B cell (primary cell): ENCODE measurements at regions not wholly inside any gene's neighbourhood (a gene's known extent, or its start where the extent isn't known, plus 50 kb on each side); places are given as distances from the start of the nearest gene placed in this dataset.

Experiments used
- ATAC-seq: fragments of 200-7000 bp; cut with Tn5 transposase; one replicate; pipeline ENCODE4 v1.10.0; 2021; ENCODE audit warnings: low read depth, mild to moderate bottlenecking, moderate number of reproducible peaks, moderate library complexity
- CTCF ChIA-PET: fragments of 350-600 bp; sonication (Branson Sonifier 250); formaldehyde crosslinking; loops from one replicate; lab custom pipeline; 2021; ENCODE audit warnings: antibody characterized with exemption, inconsistent platforms; lab: Charles Lee
- POLR2A ChIA-PET: fragments of 350-600 bp; sonication (Branson Sonifier 250); formaldehyde crosslinking; loops from one replicate; lab custom pipeline; 2021; ENCODE audit warnings: antibody characterized with exemption; lab: Charles Lee
- DNase-seq: peaks from one replicate; pipeline ENCODE4 v3.0.0; 2013
- H2AFZ ChIP-seq: 2 replicates; pipeline ENCODE4 v1.6.1; 2012; ENCODE audit warnings: mild to moderate bottlenecking, low read depth, low read length; ENCODE audit not compliant: insufficient read depth, poor library complexity, severe bottlenecking
- H3K27ac ChIP-seq, 2 donors: 1 replicate in 1 of 2; 2 replicates in 1 of 2; pipeline ENCODE4 v1.5.1; 2012 to 2013; ENCODE audit warnings: low read length in 2 of 2, mild to moderate bottlenecking in 2 of 2, moderate library complexity in 1 of 2
- H3K27me3 ChIP-seq, 4 experiments: fragments of 200-600 bp in 1 of 4; sonication (generic) in 1 of 4; replicated peaks in 1 of 4; 1 replicate in 2 of 4; 2 replicates in 2 of 4; pipeline versions ENCODE4 v1.6.1 to v1.7.0; 2013 to 2016; ENCODE audit warnings: low read length in 3 of 4, mild to moderate bottlenecking in 2 of 4, mixed read lengths in 1 of 4, moderate library complexity in 1 of 4; ENCODE audit not compliant: insufficient read depth in 4 of 4, control insufficient read depth in 3 of 4; ENCODE audit errors: control extremely low read depth in 1 of 4
- H3K36me3 ChIP-seq, 2 experiments: replicated peaks in 1 of 2; 1 replicate in 1 of 2; 2 replicates in 1 of 2; pipeline versions ENCODE4 v1.6.1 to v1.7.1; 2013; ENCODE audit warnings: low read length in 1 of 2; ENCODE audit not compliant: insufficient read depth in 2 of 2, control insufficient read depth in 1 of 2; ENCODE audit errors: control extremely low read depth in 1 of 2, extremely low read depth in 1 of 2
- H3K4me1 ChIP-seq, 2 donors: fragments of 200-600 bp in 1 of 2; sonication (generic) in 1 of 2; 1 replicate in 1 of 2; 2 replicates in 1 of 2; pipeline versions ENCODE4 v1.5.1 to v1.6.1; 2013 to 2017; ENCODE audit warnings: low read length in 2 of 2; ENCODE audit not compliant: control insufficient read depth in 2 of 2, insufficient read depth in 2 of 2
- H3K4me2 ChIP-seq: replicated peaks from 2 replicates; pipeline ENCODE3; 2012; ENCODE audit warnings: mild to moderate bottlenecking, low read depth, low read length; ENCODE audit not compliant: poor library complexity, severe bottlenecking
- H3K4me3 ChIP-seq, 5 experiments: fragments of 200-600 bp in 1 of 5; sonication (generic) in 1 of 5; 1 replicate in 3 of 5; 2 replicates in 2 of 5; pipeline versions ENCODE4 v1.5.1 to v1.7.0; 2011 to 2016; ENCODE audit warnings: low read length in 4 of 5, mild to moderate bottlenecking in 4 of 5, low read depth in 2 of 5, control low read depth in 1 of 5, moderate library complexity in 1 of 5; ENCODE audit not compliant: insufficient read depth in 1 of 5; ENCODE audit errors: control extremely low read depth in 1 of 5, extremely low read depth in 1 of 5
- H3K79me2 ChIP-seq: fragments of 200-600 bp; sonication (generic); one replicate; pipeline ENCODE4 v1.6.0; 2016; ENCODE audit warnings: low read length; ENCODE audit not compliant: control insufficient read depth, insufficient read depth
- H3K9ac ChIP-seq: fragments of 200-600 bp; sonication (generic); 2 replicates; pipeline ENCODE4 v1.6.1; 2017; ENCODE audit warnings: mild to moderate bottlenecking, low read length, moderate library complexity
- H3K9me3 ChIP-seq, 3 donors: one replicate each; pipeline versions ENCODE4 v1.6.1 to v1.7.1; 2013; ENCODE audit warnings: low read length in 2 of 3; ENCODE audit not compliant: control insufficient read depth in 2 of 3, insufficient read depth in 1 of 3; ENCODE audit errors: control extremely low read depth in 1 of 3
- H4K20me1 ChIP-seq: 2 replicates; pipeline ENCODE4 v1.6.0; 2012; ENCODE audit warnings: mild to moderate bottlenecking, low read length; ENCODE audit not compliant: insufficient read depth, control insufficient read depth, poor library complexity, severe bottlenecking
- H3K27ac Mint-ChIP-seq: one replicate; pipeline ENCODE4 v1.8.0; 2021; ENCODE audit warnings: mixed read lengths
- H3K27me3 Mint-ChIP-seq: one replicate; pipeline ENCODE4 v1.8.0; 2021; ENCODE audit warnings: mixed read lengths
- H3K4me1 Mint-ChIP-seq: one replicate; pipeline ENCODE4 v1.8.0; 2021; ENCODE audit warnings: mixed read lengths
- H3K4me3 Mint-ChIP-seq: one replicate; pipeline ENCODE4 v1.8.0; 2021; ENCODE audit warnings: mixed read lengths
- H3K9me3 Mint-ChIP-seq: one replicate; pipeline ENCODE4 v1.8.0; 2022; ENCODE audit warnings: mixed read lengths; ENCODE audit not compliant: insufficient read depth
- EZH2 ChIP-seq: IDR thresholded peaks from 2 replicates; pipeline ENCODE4 v1.6.1; 2012; ENCODE audit warnings: borderline replicate concordance, low read depth, mild to moderate bottlenecking, moderate library complexity, low read length; ENCODE audit not compliant: insufficient read depth, poor library complexity, severe bottlenecking
- WGBS: methylation state at CpG from one replicate; pipeline ENCODE4 v1.1.5; 2013; ENCODE audit warnings: missing lambda C conversion rate; ENCODE audit not compliant: insufficient coverage; 5-methylcytosine and 5-hydroxymethylcytosine counted together
- intact Hi-C: fragments of 100-400 bp; cut with micrococcal nuclease; formaldehyde crosslinking; loops from one replicate; pipeline ENCODE4 v1.10.0; 2022
- TF ChIP-seq, protein P1 (sequence below): fragments of 200-600 bp; IDR thresholded peaks from one replicate; pipeline ENCODE4 v1.8.0; 2022; ENCODE audit warnings: antibody characterized with exemption, mild to moderate bottlenecking

GRCh38 chr5:12245429-12245828, 341.2 kb upstream of the CTNND2 start:
- intact Hi-C loops, result no loop called here
- Mint-ChIP-seq H3K27me3 (no peaks in the 10 kb centered on the region), H3K27ac (no peak overlapping the region), H3K4me1 (no peaks in the 10 kb centered on the region), H3K4me3 (no peak overlapping the region), H3K9me3 (no peaks in the 10 kb centered on the region)
- no peak overlapping the region for H3K27ac ChIP-seq
- no peaks in the 10 kb centered on the region for H3K36me3 ChIP-seq
- CTCF ChIA-PET, result no interaction called here
- no peaks in the 10 kb centered on the region for H3K27me3 ChIP-seq
- H2AFZ ChIP-seq, result no peak overlapping the region
- H3K4me2 ChIP-seq, result no peak overlapping the region
- H3K9me3 ChIP-seq, result no peaks in the 10 kb centered on the region
- H3K79me2 ChIP-seq, result no peaks in the 10 kb centered on the region
- no peaks in the 10 kb centered on the region for H4K20me1 ChIP-seq
- 86% methylated on average over 2 of the region's 3 CpGs for WGBS
- H3K4me3 ChIP-seq, result no peak overlapping the region
- DNase-seq, result no peak
- no peaks in the 10 kb centered on the region for H3K4me1 ChIP-seq
- ATAC-seq, result no peak
- no peak overlapping the region for H3K9ac ChIP-seq
- TF ChIP-seq, protein P1, sequence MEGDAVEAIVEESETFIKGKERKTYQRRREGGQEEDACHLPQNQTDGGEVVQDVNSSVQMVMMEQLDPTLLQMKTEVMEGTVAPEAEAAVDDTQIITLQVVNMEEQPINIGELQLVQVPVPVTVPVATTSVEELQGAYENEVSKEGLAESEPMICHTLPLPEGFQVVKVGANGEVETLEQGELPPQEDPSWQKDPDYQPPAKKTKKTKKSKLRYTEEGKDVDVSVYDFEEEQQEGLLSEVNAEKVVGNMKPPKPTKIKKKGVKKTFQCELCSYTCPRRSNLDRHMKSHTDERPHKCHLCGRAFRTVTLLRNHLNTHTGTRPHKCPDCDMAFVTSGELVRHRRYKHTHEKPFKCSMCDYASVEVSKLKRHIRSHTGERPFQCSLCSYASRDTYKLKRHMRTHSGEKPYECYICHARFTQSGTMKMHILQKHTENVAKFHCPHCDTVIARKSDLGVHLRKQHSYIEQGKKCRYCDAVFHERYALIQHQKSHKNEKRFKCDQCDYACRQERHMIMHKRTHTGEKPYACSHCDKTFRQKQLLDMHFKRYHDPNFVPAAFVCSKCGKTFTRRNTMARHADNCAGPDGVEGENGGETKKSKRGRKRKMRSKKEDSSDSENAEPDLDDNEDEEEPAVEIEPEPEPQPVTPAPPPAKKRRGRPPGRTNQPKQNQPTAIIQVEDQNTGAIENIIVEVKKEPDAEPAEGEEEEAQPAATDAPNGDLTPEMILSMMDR, result no peak
- TF ChIP-seq EZH2, result no peak
- POLR2A ChIA-PET, result no interaction called here

GRCh38 chr5:12242950-12243888, 339.0 kb upstream of the CTNND2 start:
- Histone ChIP-seq H3K27ac (no peak overlapping the region), H4K20me1 (no peaks in the 10 kb centered on the region), H3K9ac (no peak overlapping the region), H2AFZ (no peak overlapping the region), H3K4me3 (no peak overlapping the region), H3K27me3 (no peaks in the 10 kb centered on the region), H3K36me3 (no peaks in the 10 kb centered on the region), H3K79me2 (no peaks in the 10 kb centered on the region), H3K4me1 (no peaks in the 10 kb centered on the region), H3K9me3 (no peaks in the 10 kb centered on the region), H3K4me2 (no peak overlapping the region)
- DNase-seq, result no peak
- POLR2A ChIA-PET, result no interaction called here
- no peaks in the 10 kb centered on the region for H3K27me3 Mint-ChIP-seq
- no peak overlapping the region for H3K4me3 Mint-ChIP-seq
- intact Hi-C loops, result no loop called here
- ATAC-seq, result no peak
- TF ChIP-seq, protein P1, result no peak
- no peak for TF ChIP-seq EZH2
- 85% methylated on average over 6 of the region's 9 CpGs for WGBS
- H3K27ac Mint-ChIP-seq, result no peak overlapping the region
- CTCF ChIA-PET, result no interaction called here
- H3K4me1 Mint-ChIP-seq, result no peaks in the 10 kb centered on the region
- no peaks in the 10 kb centered on the region for H3K9me3 Mint-ChIP-seq
